ENCODE measurements at regions not wholly inside any gene's neighbourhood (a gene's known extent, or its start where the extent isn't known, plus 50 kb on each side); places are given as distances from the start of the nearest gene placed in this dataset.

DNA sequence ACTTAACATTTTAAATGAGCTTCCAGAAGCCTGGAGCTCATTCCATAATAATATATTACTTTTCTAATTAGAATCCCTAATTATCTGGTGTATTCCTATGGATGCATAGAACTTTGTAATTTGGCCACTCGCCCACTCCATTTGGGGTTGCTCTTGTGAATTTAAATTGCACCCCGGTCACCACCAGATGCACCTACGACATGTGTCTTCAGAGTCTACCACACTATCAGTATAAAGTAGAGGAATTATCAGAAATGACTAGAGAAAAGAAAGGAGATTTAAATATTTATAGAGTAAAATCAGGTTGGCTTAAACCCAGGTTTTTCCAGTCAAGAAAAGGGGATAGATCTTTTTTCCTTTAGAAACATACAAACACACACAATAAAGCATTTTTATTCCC lies 145.8 kb upstream of the DCN start:
- TF ChIP-seq, protein P1, sequence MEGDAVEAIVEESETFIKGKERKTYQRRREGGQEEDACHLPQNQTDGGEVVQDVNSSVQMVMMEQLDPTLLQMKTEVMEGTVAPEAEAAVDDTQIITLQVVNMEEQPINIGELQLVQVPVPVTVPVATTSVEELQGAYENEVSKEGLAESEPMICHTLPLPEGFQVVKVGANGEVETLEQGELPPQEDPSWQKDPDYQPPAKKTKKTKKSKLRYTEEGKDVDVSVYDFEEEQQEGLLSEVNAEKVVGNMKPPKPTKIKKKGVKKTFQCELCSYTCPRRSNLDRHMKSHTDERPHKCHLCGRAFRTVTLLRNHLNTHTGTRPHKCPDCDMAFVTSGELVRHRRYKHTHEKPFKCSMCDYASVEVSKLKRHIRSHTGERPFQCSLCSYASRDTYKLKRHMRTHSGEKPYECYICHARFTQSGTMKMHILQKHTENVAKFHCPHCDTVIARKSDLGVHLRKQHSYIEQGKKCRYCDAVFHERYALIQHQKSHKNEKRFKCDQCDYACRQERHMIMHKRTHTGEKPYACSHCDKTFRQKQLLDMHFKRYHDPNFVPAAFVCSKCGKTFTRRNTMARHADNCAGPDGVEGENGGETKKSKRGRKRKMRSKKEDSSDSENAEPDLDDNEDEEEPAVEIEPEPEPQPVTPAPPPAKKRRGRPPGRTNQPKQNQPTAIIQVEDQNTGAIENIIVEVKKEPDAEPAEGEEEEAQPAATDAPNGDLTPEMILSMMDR (IDR thresholded peaks at IDR 0.05; ENCODE audit: poor library complexity): no peak
- TF ChIP-seq EZH2 (IDR thresholded peaks at IDR 0.05; ENCODE audit: borderline replicate concordance) (no peak), EZH2phosphoT487 (IDR thresholded peaks at IDR 0.05; ENCODE audit: low read depth, severe bottlenecking, unreplicated experiment) (no peak)

Measured in hepatocyte (in vitro differentiated cells).